Activated CD8-positive, alpha-beta T cell treated with anti-CD3 and anti-CD28 coated beads, Interleukin-2, amount 10 ng/mL, durations not matched to agents 7 days and 5 days (primary cell): ENCODE measurements at regions not wholly inside any gene's neighbourhood (a gene's known extent, or its start where the extent isn't known, plus 50 kb on each side); places are given as distances from the start of the nearest gene placed in this dataset.

Experiments
- ATAC-seq: fragments of 150-1000 bp; cut with Tn5 transposase; one replicate; pipeline ENCODE4 v1.10.0; 2021; ENCODE audit warnings: moderate library complexity
- CTCF ChIA-PET: fragments of 350-600 bp; sonication (Branson Sonifier 250); formaldehyde crosslinking; loops from one replicate; lab custom pipeline; 2021; ENCODE audit warnings: antibody characterized with exemption; lab: Charles Lee
- POLR2A ChIA-PET: fragments of 350-600 bp; sonication (Branson Sonifier 250); formaldehyde crosslinking; loops from one replicate; lab custom pipeline; 2021; ENCODE audit warnings: antibody characterized with exemption; lab: Charles Lee
- DNase-seq: peaks from one replicate; pipeline ENCODE4 v3.0.0-alpha.2; 2020
- H3K27ac Mint-ChIP-seq: one replicate; pipeline ENCODE4 v1.8.0; 2021; ENCODE audit warnings: mild to moderate bottlenecking, mixed read lengths
- H3K27me3 Mint-ChIP-seq: one replicate; pipeline ENCODE4 v1.8.0; 2021; ENCODE audit warnings: low read depth, mixed read lengths
- H3K36me3 Mint-ChIP-seq: one replicate; pipeline ENCODE4 v1.8.0; 2021; ENCODE audit warnings: low read depth, mixed read lengths
- H3K4me1 Mint-ChIP-seq: one replicate; pipeline ENCODE4 v1.8.0; 2021; ENCODE audit warnings: low read depth, mixed read lengths
- H3K4me3 Mint-ChIP-seq: one replicate; pipeline ENCODE4 v1.8.0; 2021; ENCODE audit warnings: mild to moderate bottlenecking, mixed read lengths
- H3K9me3 Mint-ChIP-seq: one replicate; pipeline ENCODE4 v1.8.0; 2022; ENCODE audit warnings: mixed read lengths; ENCODE audit not compliant: insufficient read depth

DNA sequence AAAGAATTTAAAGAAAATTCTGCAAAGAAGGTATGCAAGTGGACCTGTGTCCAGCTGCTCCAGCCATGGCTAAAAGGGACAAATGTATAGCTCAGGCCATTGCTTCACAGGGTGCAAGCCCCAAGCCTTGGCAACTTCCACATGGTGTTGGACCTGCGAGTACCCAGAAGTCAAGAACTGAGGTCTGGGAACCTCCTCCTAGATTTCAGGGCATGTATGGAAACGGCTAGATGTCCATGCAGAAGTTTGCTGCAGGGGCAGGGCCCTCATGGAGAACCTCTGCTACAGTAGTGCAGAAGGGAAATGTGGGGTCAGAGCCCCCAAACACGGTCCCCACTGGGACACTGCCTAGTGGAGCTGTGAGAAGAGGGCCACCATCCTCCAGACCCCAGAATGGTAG is 284.0 kb upstream of the RAB6C start:
- DNase-seq (no peak), ATAC-seq (no peak)
- no peak overlapping the region for H3K27ac Mint-ChIP-seq
- CTCF ChIA-PET: no interaction called here
- H3K9me3 Mint-ChIP-seq: peaks cover 9% of the 10 kb centered on the region
- POLR2A ChIA-PET: no interaction called here
- H3K4me1 Mint-ChIP-seq: no peaks in the 10 kb centered on the region
- peaks cover 2% of the 10 kb centered on the region for H3K27me3 Mint-ChIP-seq
- no peaks in the 10 kb centered on the region for H3K36me3 Mint-ChIP-seq
- H3K4me3 Mint-ChIP-seq: no peak overlapping the region

DNA sequence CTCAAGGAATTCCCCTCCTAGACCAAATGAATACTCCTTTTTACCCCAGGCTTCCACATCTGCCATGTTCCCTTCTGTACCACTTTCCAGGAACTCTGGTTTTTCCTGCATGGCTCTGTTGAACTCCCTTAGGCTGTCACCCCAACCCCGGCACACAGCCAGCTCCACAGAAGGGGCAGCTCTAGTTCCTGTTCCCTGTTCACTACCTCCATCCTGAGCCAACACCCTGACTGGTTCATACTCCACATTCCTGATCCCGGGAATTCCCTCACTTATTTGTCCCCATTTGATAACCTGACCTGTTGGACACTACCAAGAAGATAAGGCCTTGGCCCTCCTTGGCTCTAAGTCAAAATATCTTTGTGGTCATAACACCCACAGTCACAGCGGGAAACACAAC is 280.9 kb upstream of the RAB6C start:
- DNase-seq (no peak), ATAC-seq (no peak)
- Mint-ChIP-seq H3K9me3 (no peaks in the 10 kb centered on the region), H3K27me3 (peaks cover 2% of the 10 kb centered on the region), H3K36me3 (no peaks in the 10 kb centered on the region), H3K4me1 (no peaks in the 10 kb centered on the region), H3K4me3 (no peak overlapping the region), H3K27ac (no peak overlapping the region)
- ChIA-PET POLR2A (no interaction called here), CTCF (no interaction called here)

DNA sequence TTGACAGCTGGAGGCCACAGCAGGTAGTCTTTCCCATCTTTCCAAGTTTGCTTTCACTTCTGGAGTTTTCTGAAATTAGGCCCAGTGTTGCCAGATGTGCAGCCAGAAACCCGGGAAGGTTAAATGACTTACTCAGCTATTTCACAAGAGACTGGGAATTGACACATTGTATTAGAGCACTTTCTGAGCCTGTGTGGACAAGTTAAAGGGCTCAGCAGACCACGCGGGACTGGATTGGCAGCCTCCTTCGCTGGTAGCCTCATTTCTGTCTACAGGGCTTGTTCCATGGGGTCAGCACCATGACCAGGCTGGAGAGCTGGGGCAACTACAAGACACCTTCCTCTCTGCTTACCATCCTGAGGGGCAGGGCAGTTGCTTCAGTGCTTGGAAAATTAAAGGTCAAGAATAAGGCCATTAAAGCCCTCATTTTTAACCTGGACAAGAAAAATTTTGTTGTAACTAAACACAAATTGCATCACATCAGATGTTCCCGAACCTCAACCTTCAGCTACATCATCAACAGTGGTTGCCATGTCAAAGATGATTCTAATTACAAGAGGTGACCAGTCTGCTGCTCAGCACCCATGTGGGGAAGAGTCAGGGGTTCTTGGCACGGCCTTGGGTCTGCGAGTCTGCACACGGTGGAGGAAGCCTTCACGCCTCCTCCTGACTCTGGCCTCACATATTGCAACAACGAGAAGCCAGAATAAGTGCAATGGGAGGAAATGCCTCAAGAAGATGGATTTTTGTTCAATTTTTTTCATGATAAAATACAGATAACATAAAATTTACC is 279.5 kb upstream of the RAB6C start:
- ATAC-seq (no peak), DNase-seq (no peak)
- no peak overlapping the region for H3K4me3 Mint-ChIP-seq
- H3K27me3 Mint-ChIP-seq: no peaks in the 10 kb centered on the region
- POLR2A ChIA-PET: no interaction called here
- H3K9me3 Mint-ChIP-seq: no peaks in the 10 kb centered on the region
- no peaks in the 10 kb centered on the region for H3K36me3 Mint-ChIP-seq
- no peaks in the 10 kb centered on the region for H3K4me1 Mint-ChIP-seq
- no peak overlapping the region for H3K27ac Mint-ChIP-seq
- CTCF ChIA-PET: no interaction called here

DNA sequence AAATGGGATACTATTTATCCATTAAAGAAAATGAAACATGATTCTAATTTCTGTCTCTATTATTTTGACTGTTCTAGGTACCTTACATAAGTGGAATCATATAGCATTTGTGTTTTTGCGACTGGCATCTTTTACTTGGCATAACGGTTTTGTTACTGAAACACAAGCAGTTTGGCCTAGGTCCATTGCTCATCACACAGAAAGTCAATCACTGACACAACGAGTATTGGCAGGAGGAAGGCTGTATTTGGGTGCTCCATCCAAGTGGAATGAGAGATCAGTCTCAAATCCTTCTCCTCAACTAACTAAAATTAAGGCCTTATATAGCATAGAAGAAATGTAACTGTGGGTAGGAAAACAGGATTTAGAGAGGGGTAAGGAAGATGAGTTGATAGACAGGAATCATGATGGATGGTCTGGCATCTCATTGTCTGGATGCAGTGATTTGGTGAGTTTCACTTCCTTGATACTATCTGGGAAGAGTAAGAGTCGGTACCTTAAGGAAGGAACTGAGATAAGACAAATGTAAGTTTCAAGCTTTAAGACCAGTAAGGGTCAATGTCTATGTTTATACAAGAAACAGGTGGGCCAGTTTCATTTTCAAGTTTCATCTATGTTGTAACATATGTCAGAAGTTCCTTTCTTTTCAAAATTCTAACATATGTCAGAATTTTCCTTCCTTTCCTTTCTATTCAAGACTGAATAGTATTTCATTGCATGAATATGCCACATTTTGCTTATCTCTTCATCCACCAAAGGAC is 276.9 kb upstream of the RAB6C start:
- ChIA-PET CTCF (no interaction called here), POLR2A (no interaction called here)
- peaks cover 2% of the 10 kb centered on the region for H3K27me3 Mint-ChIP-seq
- no peaks in the 10 kb centered on the region for H3K36me3 Mint-ChIP-seq
- DNase-seq: no peak
- no peak overlapping the region for H3K4me3 Mint-ChIP-seq
- H3K9me3 Mint-ChIP-seq: no peaks in the 10 kb centered on the region
- no peaks in the 10 kb centered on the region for H3K4me1 Mint-ChIP-seq
- ATAC-seq: no peak
- H3K27ac Mint-ChIP-seq: no peak overlapping the region

DNA sequence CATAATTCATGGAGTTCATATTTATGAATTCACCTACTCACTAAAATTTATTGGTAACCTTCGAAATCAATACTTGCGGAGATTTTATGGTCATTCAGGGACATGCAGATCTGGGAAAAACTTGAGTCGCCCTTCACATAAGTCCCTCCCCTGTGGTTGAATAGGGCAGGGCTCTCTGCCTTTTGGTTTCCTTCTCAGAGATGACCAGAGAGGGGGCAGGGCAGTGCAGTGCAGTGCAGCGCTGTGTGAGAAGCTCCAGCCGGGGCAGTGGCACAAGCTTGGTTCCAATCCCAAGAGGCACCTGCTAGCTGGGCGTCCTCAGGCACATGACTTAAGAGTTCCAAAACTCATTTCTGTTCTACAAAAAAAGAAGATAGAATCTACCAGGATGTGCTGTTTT is 274.4 kb upstream of the RAB6C start:
- no peak for ATAC-seq
- Mint-ChIP-seq H3K4me3 (no peak overlapping the region), H3K9me3 (no peaks in the 10 kb centered on the region), H3K36me3 (no peaks in the 10 kb centered on the region), H3K27ac (no peak overlapping the region), H3K4me1 (no peaks in the 10 kb centered on the region), H3K27me3 (peaks cover 2% of the 10 kb centered on the region)
- ChIA-PET POLR2A (no interaction called here), CTCF (no interaction called here)
- no peak for DNase-seq

DNA sequence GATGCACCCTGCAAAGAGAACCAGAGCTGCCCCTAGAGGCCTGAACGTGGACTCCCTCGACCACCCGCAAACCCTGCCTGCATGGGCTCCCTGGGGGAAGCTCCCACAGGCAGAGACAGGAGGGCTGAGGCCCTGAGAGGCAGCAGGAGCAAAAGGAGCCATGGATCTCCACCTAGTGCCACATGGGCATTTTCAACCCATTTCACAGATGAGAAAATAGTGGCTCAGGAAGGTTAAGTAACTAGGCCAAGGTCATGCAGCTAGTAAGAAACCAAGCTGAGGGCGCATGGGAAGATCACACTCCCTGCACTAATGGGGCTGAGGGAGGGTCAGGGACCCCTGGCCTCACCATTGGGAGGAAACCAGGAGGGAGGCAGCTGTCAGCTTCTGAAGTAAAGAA is 271.7 kb upstream of the RAB6C start:
- DNase-seq (no peak), ATAC-seq (no peak)
- Mint-ChIP-seq H3K4me1 (no peaks in the 10 kb centered on the region), H3K27ac (no peak overlapping the region), H3K36me3 (no peaks in the 10 kb centered on the region), H3K4me3 (no peak overlapping the region), H3K27me3 (peaks cover 2% of the 10 kb centered on the region), H3K9me3 (no peaks in the 10 kb centered on the region)
- POLR2A ChIA-PET: no interaction called here
- CTCF ChIA-PET: no interaction called here

DNA sequence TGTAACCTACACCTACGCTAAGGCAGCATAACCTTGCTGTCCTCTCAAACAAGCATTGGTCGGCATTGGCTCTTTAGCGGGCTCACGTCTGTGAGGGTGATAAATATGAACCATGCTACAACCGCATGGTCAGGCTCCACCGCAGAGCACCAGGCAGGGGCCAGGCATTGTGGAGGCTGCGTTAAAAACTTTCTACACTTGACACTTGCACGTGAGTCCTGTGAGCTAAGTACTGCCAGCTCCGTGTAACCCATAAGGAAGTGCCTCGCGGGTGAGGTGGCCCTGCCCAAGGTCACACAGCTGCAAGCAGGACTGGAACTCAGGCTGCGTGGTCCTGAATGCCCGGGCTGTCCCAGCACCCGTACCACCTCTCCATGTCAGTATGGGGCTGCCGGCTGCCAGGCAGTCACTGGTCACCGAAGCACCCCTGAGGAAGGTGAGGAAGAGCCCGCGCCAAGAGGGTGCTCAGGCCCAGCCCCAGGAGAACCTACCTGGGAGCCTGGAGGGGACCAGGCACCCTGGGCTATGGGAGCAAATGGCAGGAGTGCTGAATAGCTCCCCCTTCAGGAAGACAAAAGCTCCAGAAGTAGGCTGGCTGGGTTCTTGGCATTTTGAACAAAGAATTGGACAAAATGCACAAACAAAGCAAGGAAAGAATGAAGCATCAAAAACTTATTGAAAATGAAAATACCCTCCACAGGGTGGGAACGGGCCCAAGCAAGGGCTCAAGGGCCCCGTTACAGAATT is 271.1 kb upstream of the RAB6C start:
- DNase-seq (no peak), ATAC-seq (no peak)
- H3K9me3 Mint-ChIP-seq: no peaks in the 10 kb centered on the region
- ChIA-PET POLR2A (no interaction called here), CTCF (no interaction called here)
- H3K4me3 Mint-ChIP-seq: no peak overlapping the region
- H3K27ac Mint-ChIP-seq: no peak overlapping the region
- peaks cover 2% of the 10 kb centered on the region for H3K27me3 Mint-ChIP-seq
- no peaks in the 10 kb centered on the region for H3K4me1 Mint-ChIP-seq
- no peaks in the 10 kb centered on the region for H3K36me3 Mint-ChIP-seq

DNA sequence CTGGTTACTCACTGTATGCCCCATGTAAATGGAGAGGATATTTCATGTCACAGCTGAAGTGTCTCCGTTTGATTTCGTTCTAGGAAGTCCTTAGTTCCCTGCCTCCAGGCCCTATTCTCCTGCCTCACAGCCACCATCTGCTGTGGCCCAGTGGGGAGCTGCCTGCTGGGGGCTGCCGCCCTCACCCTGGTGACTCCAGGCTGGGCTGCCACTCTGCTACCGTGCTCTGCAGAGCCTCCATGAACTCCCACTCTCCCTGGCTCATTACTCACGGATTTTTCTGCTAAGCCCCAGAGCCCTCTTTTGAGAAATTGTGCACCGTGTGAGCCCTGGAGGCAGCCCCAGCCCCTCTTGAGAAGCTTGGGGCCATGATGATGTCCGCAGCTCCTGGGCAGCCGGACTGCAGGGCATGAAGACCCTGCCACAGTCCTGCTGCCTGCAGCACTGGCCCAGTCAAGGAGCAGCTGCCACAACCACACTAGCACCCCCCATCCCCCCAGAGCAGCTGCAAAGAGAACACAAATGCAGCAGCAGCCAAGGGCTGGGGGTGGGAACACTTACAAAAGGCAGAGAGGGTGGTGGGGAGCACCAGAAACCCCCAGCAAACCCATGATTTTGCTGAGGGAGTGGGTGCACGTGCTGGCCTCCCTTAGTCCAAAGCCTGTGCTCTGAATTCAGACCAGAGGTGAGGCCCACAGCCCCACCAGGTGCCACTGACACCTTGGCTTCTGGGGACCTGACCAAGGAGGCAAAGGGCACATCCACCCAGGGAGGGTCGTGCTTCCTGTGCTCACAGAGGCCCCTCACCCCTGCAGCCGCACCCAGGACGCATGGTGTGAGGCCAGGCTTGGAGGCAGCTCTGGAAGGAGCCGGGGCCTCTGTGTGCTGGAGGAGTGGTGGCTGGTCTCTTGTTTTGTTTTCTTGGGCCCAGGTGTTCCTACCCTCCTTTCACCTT is 270.2 kb upstream of the RAB6C start:
- DNase-seq (no peak), ATAC-seq (no peak)
- ChIA-PET CTCF (no interaction called here), POLR2A (no interaction called here)
- H3K27ac Mint-ChIP-seq: no peak overlapping the region
- H3K36me3 Mint-ChIP-seq: no peaks in the 10 kb centered on the region
- peaks cover 2% of the 10 kb centered on the region for H3K27me3 Mint-ChIP-seq
- H3K9me3 Mint-ChIP-seq: no peaks in the 10 kb centered on the region
- no peak overlapping the region for H3K4me3 Mint-ChIP-seq
- no peaks in the 10 kb centered on the region for H3K4me1 Mint-ChIP-seq

DNA sequence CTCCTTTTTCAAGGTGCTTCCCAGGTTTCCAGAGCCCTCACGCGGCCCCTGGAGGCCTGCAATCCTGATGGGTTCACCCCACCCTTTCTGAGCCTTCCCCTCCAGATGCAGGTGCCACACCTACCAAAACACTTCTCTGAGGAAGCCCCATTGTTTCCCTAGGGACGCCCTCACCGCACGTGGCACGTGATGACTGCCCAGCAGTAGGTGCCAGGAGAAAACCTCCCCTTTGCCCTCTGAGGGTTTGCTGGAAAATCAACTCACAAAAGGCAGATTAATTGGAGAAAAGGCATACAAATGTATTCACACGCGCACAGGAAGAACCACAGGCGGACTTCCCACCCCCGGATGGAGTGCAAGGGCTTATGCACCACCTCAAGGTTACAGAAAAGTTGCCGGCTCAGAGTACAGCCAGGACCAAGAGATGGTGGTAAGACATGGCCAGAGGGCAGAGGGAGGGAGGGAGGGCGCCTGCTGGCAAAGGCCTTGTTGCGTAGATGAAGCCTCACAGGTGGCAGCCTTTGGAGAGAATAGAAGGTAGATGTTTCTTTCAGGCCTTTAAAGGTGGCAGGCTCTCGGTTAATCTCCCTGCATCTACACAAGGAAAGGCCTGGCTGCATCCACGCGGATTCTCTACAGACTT is 269.4 kb upstream of the RAB6C start:
- Mint-ChIP-seq H3K36me3 (no peaks in the 10 kb centered on the region), H3K4me3 (no peak overlapping the region), H3K27ac (no peak overlapping the region), H3K4me1 (no peaks in the 10 kb centered on the region), H3K27me3 (peaks cover 2% of the 10 kb centered on the region), H3K9me3 (no peaks in the 10 kb centered on the region)
- ATAC-seq (no peak), DNase-seq (no peak)
- POLR2A ChIA-PET: no interaction called here
- CTCF ChIA-PET: no interaction called here

DNA sequence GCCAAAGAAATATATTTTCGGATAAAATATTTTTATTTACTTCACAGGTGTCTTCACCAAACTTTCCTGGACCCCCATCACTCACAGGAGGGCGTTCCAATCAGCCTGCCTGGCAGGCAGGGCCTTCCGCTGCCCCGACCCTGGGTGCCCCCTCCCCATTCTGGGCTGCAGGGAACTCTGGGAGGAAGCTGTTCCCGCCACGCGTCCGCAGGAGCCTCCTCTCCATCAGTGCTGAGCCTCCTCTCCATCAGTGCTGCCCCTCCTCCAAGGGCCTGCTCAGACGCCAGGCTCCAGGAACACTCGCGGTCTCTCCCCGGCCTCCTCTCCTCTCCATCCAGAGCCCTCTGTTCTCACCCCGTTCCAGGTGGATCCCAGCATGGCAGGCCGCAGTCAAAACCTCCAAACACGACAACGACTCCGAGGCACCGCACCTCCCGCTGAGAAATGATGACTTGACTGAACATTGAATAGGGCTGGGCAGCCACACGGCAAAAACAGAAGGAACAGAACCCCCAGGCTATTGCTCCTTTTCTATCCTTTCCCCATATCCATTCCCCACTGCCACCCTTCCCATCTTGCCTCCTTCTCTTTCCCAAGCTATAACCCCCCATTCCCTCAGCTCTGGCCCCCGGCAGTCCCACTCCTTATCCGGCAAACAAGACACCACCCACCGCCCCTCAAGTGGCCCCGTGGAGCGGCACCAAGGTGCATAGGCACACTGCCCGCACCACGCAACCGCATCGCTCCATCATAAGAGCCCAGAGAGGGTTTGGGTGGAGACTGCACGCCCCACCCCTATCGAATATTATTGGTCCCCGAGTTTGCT is 268.6 kb upstream of the RAB6C start:
- Mint-ChIP-seq H3K4me3 (no peak overlapping the region), H3K27ac (no peak overlapping the region), H3K9me3 (no peaks in the 10 kb centered on the region), H3K27me3 (peaks cover 2% of the 10 kb centered on the region), H3K4me1 (no peaks in the 10 kb centered on the region), H3K36me3 (no peaks in the 10 kb centered on the region)
- ChIA-PET POLR2A (no interaction called here), CTCF (no interaction called here)
- ATAC-seq (no peak), DNase-seq (no peak)
